ENCODE measurements at regions not wholly inside any gene's neighbourhood (a gene's known extent, or its start where the extent isn't known, plus 50 kb on each side); places are given as distances from the start of the nearest gene placed in this dataset.

DNA sequence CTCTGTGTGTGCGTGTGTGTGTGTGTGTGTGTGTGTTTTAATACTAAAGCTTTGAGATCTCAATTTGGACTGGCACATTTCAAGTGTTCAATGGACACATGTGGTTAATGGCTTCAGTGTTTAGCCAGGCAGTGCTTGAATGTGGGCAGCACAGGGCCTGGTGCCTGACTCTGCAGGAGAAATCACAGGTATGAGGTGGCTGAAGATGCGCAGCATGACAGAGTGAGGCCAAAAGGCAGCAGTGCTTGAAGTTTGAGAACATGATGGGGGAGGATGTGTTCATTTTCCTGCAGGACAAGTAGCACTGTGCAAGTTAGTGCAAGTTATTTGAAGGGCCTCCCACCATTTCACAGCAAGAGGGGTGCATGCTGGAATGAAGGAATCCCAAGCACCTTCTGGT is 620.5 kb upstream of the TBL1XR1 start:
- no peak for TF ChIP-seq EZH2 (IDR thresholded peaks at IDR 0.05; ENCODE audit: borderline replicate concordance, insufficient read depth, low read depth, low read length, poor library complexity, severe bottlenecking)
- TF ChIP-seq, protein P1, sequence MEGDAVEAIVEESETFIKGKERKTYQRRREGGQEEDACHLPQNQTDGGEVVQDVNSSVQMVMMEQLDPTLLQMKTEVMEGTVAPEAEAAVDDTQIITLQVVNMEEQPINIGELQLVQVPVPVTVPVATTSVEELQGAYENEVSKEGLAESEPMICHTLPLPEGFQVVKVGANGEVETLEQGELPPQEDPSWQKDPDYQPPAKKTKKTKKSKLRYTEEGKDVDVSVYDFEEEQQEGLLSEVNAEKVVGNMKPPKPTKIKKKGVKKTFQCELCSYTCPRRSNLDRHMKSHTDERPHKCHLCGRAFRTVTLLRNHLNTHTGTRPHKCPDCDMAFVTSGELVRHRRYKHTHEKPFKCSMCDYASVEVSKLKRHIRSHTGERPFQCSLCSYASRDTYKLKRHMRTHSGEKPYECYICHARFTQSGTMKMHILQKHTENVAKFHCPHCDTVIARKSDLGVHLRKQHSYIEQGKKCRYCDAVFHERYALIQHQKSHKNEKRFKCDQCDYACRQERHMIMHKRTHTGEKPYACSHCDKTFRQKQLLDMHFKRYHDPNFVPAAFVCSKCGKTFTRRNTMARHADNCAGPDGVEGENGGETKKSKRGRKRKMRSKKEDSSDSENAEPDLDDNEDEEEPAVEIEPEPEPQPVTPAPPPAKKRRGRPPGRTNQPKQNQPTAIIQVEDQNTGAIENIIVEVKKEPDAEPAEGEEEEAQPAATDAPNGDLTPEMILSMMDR (IDR thresholded peaks at IDR 0.05) = no peak
